Hepatic stellate cell (primary cell): ENCODE measurements at regions not wholly inside any gene's neighbourhood (a gene's known extent, or its start where the extent isn't known, plus 50 kb on each side); places are given as distances from the start of the nearest gene placed in this dataset.
A peak's percentile ranks its signal among the peaks of the same experiment; 100 is the strongest.
"Not testable (repeated sequence)": the region's sequence is repeated elsewhere in the genome, so short reads cannot be mapped to it uniquely, and the experiment has no call there.

Experiments
- DNase-seq: peaks from one replicate; pipeline ENCODE4 v3.0.0; 2011; ENCODE audit warnings: low spot score

GRCh38 chr15:35929740-35930444 lies 383.9 kb upstream of the DPH6 start:
- DNase-seq: no peak

- DNase-seq: no peak
These were observed 385.9 kb upstream of the DPH6 start for GRCh38 chr15:35931799-35932341.

GRCh38 chr15:35932531-35932930 lies 386.6 kb upstream of the DPH6 start:
- DNase-seq: no peak

- no peak for DNase-seq
These were observed 387.6 kb upstream of the DPH6 start for GRCh38 chr15:35933531-35933930.

GRCh38 chr15:35934383-35935049 lies 388.6 kb upstream of the DPH6 start:
- no peak for DNase-seq

GRCh38 chr15:35936284-35936683 lies 390.3 kb upstream of the DPH6 start:
- no peak for DNase-seq

GRCh38 chr15:35937380-35937779 lies 391.4 kb upstream of the DPH6 start:
- DNase-seq: no peak

- no peak for DNase-seq
These were observed 399.1 kb upstream of the DPH6 start for GRCh38 chr15:35944945-35945585.

- DNase-seq: no peak
These were observed 407.5 kb upstream of the DPH6 start for GRCh38 chr15:35953424-35953823.

- DNase-seq: no peak
These were observed 410.1 kb upstream of the DPH6 start for GRCh38 chr15:35956056-35956455.

GRCh38 chr15:35958021-35958420 lies 412.1 kb upstream of the DPH6 start:
- no peak for DNase-seq

- DNase-seq: no peak
These were observed 413.0 kb upstream of the DPH6 start for GRCh38 chr15:35958975-35959374.

GRCh38 chr15:35963326-35963725 lies 417.4 kb upstream of the DPH6 start:
- DNase-seq: no peak

- DNase-seq: no peak
These were observed 420.8 kb upstream of the DPH6 start for GRCh38 chr15:35966781-35967180.

GRCh38 chr15:35967968-35968367 lies 422.0 kb upstream of the DPH6 start:
- not testable (repeated sequence) for DNase-seq

- DNase-seq: no peak
These were observed 427.1 kb upstream of the DPH6 start for GRCh38 chr15:35973029-35973428.

GRCh38 chr15:35974052-35974451 lies 428.1 kb upstream of the DPH6 start:
- DNase-seq: no peak

- no peak for DNase-seq
These were observed 430.0 kb upstream of the DPH6 start for GRCh38 chr15:35975941-35976340.

GRCh38 chr15:35979608-35980007 lies 433.6 kb upstream of the DPH6 start:
- no peak for DNase-seq

- DNase-seq: peak; percentile 13
These were observed 434.8 kb upstream of the DPH6 start for GRCh38 chr15:35980719-35981118.

- no peak for DNase-seq
These were observed 440.3 kb upstream of the DPH6 start for GRCh38 chr15:35986191-35986721.

GRCh38 chr15:35987056-35987455 lies 441.1 kb upstream of the DPH6 start:
- DNase-seq: no peak

GRCh38 chr15:35991386-35991785 lies 445.4 kb upstream of the DPH6 start:
- no peak for DNase-seq
